HG02870 (cell line): ENCODE measurements at regions not wholly inside any gene's neighbourhood (a gene's known extent, or its start where the extent isn't known, plus 50 kb on each side); places are given as distances from the start of the nearest gene placed in this dataset.

Experiments
- ATAC-seq: cut with Tn5 transposase; IDR thresholded peaks from one replicate; pipeline ENCODE4 v1.9.1; 2021; ENCODE audit warnings: mild to moderate bottlenecking, moderate library complexity; ENCODE audit not compliant: unreplicated experiment

GRCh38 chr7:106797937-106798336 is 67.1 kb upstream of the PIK3CG start:
- ATAC-seq, result no peak

GRCh38 chr7:106802589-106802988 is 62.5 kb upstream of the PIK3CG start:
- no peak for ATAC-seq

- no peak for ATAC-seq
Observed at GRCh38 chr7:106806556-106806955, 58.5 kb upstream of the PIK3CG start.

GRCh38 chr7:106807474-106807873 is 57.6 kb upstream of the PIK3CG start:
- no peak for ATAC-seq

- no peak for ATAC-seq
Observed at GRCh38 chr7:106808967-106809635, 56.0 kb upstream of the PIK3CG start.

GRCh38 chr7:106811472-106811871 is 53.6 kb upstream of the PIK3CG start:
- no peak for ATAC-seq

- ATAC-seq, result no peak
Observed at GRCh38 chr7:106812027-106812643, 52.9 kb upstream of the PIK3CG start.

GRCh38 chr7:106813705-106814305 is 51.3 kb upstream of the PIK3CG start:
- no peak for ATAC-seq

- ATAC-seq, result no peak
Observed at GRCh38 chr7:106814887-106815286, 50.2 kb upstream of the PIK3CG start.
